H9 (cell line): ENCODE measurements at regions not wholly inside any gene's neighbourhood (a gene's known extent, or its start where the extent isn't known, plus 50 kb on each side); places are given as distances from the start of the nearest gene placed in this dataset.

Experiments used
- DNase-seq: peaks from one replicate; pipeline ENCODE4 v3.0.0-alpha.2; 2017
- H2AFZ ChIP-seq: one replicate; pipeline ENCODE4 v1.6.1; 2013; ENCODE audit warnings: mild to moderate bottlenecking, low read length, control low read depth, moderate library complexity
- H2AK5ac ChIP-seq: 2 replicates; pipeline ENCODE4 v1.6.1; 2013; ENCODE audit warnings: low read length, control low read depth, mixed read lengths; ENCODE audit not compliant: insufficient read length
- H2BK120ac ChIP-seq: one replicate; pipeline ENCODE4 v1.6.1; 2013; ENCODE audit warnings: low read depth, mild to moderate bottlenecking, low read length, control low read depth, inconsistent platforms; ENCODE audit not compliant: poor library complexity, severe bottlenecking
- H2BK12ac ChIP-seq: 2 replicates; pipeline ENCODE4 v1.6.1; 2013; ENCODE audit warnings: low read length, control low read depth, mixed read lengths, low read depth; ENCODE audit not compliant: insufficient read length
- H2BK15ac ChIP-seq: 2 replicates; pipeline ENCODE4 v1.6.1; 2013; ENCODE audit warnings: low read depth, low read length, control low read depth
- H2BK20ac ChIP-seq: one replicate; pipeline ENCODE4 v1.6.1; 2013; ENCODE audit warnings: low read depth, mild to moderate bottlenecking, low read length, control low read depth, inconsistent platforms; ENCODE audit not compliant: poor library complexity, severe bottlenecking
- H2BK5ac ChIP-seq: 2 replicates; pipeline ENCODE4 v1.6.1; 2013; ENCODE audit warnings: low read length, control low read depth, mixed read lengths; ENCODE audit not compliant: insufficient read length
- H3K14ac ChIP-seq: 2 replicates; pipeline ENCODE4 v1.6.1; 2013; ENCODE audit warnings: low read length, control low read depth; ENCODE audit not compliant: insufficient read depth
- H3K18ac ChIP-seq: 2 replicates; pipeline ENCODE4 v1.6.1; 2013; ENCODE audit warnings: low read depth, mild to moderate bottlenecking, mixed read lengths, low read length, control low read depth; ENCODE audit not compliant: insufficient read length
- H3K23ac ChIP-seq: 2 replicates; pipeline ENCODE4 v1.6.1; 2013; ENCODE audit warnings: low read length, control low read depth, mixed read lengths, low read depth; ENCODE audit not compliant: insufficient read length
- H3K23me2 ChIP-seq: 2 replicates; pipeline ENCODE4 v1.6.1; 2013; ENCODE audit warnings: low read depth, mild to moderate bottlenecking, mixed read lengths, low read length, control low read depth; ENCODE audit not compliant: insufficient read length, poor library complexity, severe bottlenecking
- H3K27ac ChIP-seq: 2 replicates; pipeline ENCODE4 v1.5.1; 2013; ENCODE audit warnings: low read length, control low read depth, mixed read lengths, low read depth; ENCODE audit not compliant: insufficient read length
- H3K27me3 ChIP-seq: 2 replicates; pipeline ENCODE4 v1.6.1; 2013; ENCODE audit warnings: low read length, control low read depth, inconsistent platforms; ENCODE audit not compliant: insufficient read depth
- H3K4ac ChIP-seq: 2 replicates; pipeline ENCODE4 v1.6.1; 2013; ENCODE audit warnings: low read depth, mild to moderate bottlenecking, control low read depth, inconsistent platforms, low read length, moderate library complexity
- H3K4me1 ChIP-seq: 2 replicates; pipeline ENCODE4 v1.6.1; 2013; ENCODE audit warnings: low read length, control low read depth, inconsistent platforms; ENCODE audit not compliant: insufficient read depth
- H3K4me2 ChIP-seq: 2 replicates; pipeline ENCODE4 v1.6.1; 2013; ENCODE audit warnings: low read length, control low read depth, mixed read lengths; ENCODE audit not compliant: insufficient read length, insufficient read depth
- H3K56ac ChIP-seq: 2 replicates; pipeline ENCODE4 v1.6.1; 2013; ENCODE audit warnings: low read depth, mild to moderate bottlenecking, mixed read lengths, low read length, control low read depth; ENCODE audit not compliant: insufficient read length
- H3K79me1 ChIP-seq: 2 replicates; pipeline ENCODE4 v1.6.1; 2013; ENCODE audit warnings: low read depth, mild to moderate bottlenecking, moderate library complexity, low read length, control low read depth, inconsistent platforms; ENCODE audit not compliant: insufficient read depth, poor library complexity, severe bottlenecking
- H3K79me2 ChIP-seq: 2 replicates; pipeline ENCODE4 v1.6.1; 2013; ENCODE audit warnings: low read length, control low read depth, inconsistent platforms; ENCODE audit not compliant: insufficient read depth
- H3K9ac ChIP-seq: 2 replicates; pipeline ENCODE4 v1.6.1; 2013; ENCODE audit warnings: low read length, control low read depth, mixed read lengths; ENCODE audit not compliant: insufficient read length; ENCODE audit errors: extremely low read depth
- H3K9me3 ChIP-seq: one replicate; pipeline ENCODE4 v1.6.1; 2013; ENCODE audit warnings: low read depth, low read length, inconsistent platforms; ENCODE audit not compliant: control insufficient read depth
- H3T11ph ChIP-seq: one replicate; pipeline ENCODE4 v1.6.1; 2013; ENCODE audit warnings: mild to moderate bottlenecking, low read length, control low read depth, inconsistent platforms
- H4K20me1 ChIP-seq: one replicate; pipeline ENCODE4 v1.6.1; 2013; ENCODE audit not compliant: control insufficient read depth, insufficient read length, insufficient read depth
- H4K5ac ChIP-seq: 2 replicates; pipeline ENCODE4 v1.6.1; 2013; ENCODE audit warnings: low read depth, mild to moderate bottlenecking, mixed read lengths, low read length, control low read depth; ENCODE audit not compliant: insufficient read length
- H4K8ac ChIP-seq: replicated peaks from 2 replicates; pipeline ENCODE4 v1.6.1; 2013; ENCODE audit warnings: low read length, control low read depth, mixed read lengths, low read depth; ENCODE audit not compliant: insufficient read length
- H4K91ac ChIP-seq: 2 replicates; pipeline ENCODE4 v1.6.1; 2013; ENCODE audit warnings: low read depth, mild to moderate bottlenecking, moderate library complexity, mixed read lengths, low read length, control low read depth; ENCODE audit not compliant: insufficient read length
- H3K27ac Mint-ChIP-seq, 3 experiments: 2 replicates in 2 of 3; 3 replicates in 1 of 3; pipeline ENCODE4 v1.8.0; 2020 to 2021; ENCODE audit warnings: mixed read lengths in 3 of 3, mild to moderate bottlenecking in 1 of 3, moderate library complexity in 1 of 3
- H3K27me3 Mint-ChIP-seq: 2 replicates; pipeline ENCODE4 v1.8.0; 2021; ENCODE audit warnings: low read depth, mild to moderate bottlenecking, moderate library complexity, mixed read lengths
- H3K36me3 Mint-ChIP-seq, 3 experiments: 2 replicates in 2 of 3; 3 replicates in 1 of 3; pipeline ENCODE4 v1.8.0; 2020 to 2021; ENCODE audit warnings: low read depth in 3 of 3, mixed read lengths in 3 of 3; ENCODE audit not compliant: insufficient read depth in 1 of 3
- H3K4me1 Mint-ChIP-seq, 2 experiments: 2 replicates each; pipeline ENCODE4 v1.8.0; 2020; ENCODE audit warnings: mixed read lengths in 2 of 2
- H3K4me3 Mint-ChIP-seq, 2 experiments: 2 replicates in 1 of 2; 3 replicates in 1 of 2; pipeline ENCODE4 v1.8.0; 2020 to 2021; ENCODE audit warnings: mild to moderate bottlenecking in 2 of 2, mixed read lengths in 2 of 2, moderate library complexity in 1 of 2
- H3K9me3 Mint-ChIP-seq, 2 experiments: 2 replicates in 1 of 2; 3 replicates in 1 of 2; pipeline ENCODE4 v1.8.0; 2020; ENCODE audit warnings: mild to moderate bottlenecking in 2 of 2, mixed read lengths in 2 of 2, moderate library complexity in 1 of 2
- WGBS: extraction: QIAGEN DNeasy Blood & Tissue Kit; methylation state at CpG from one replicate; pipeline ENCODE4 v1.1.7; 2013; ENCODE audit warnings: missing lambda C conversion rate, low lambda C conversion rate, mixed read lengths; ENCODE audit not compliant: insufficient read length; ENCODE audit errors: extremely low coverage; 5-methylcytosine and 5-hydroxymethylcytosine counted together
- TF ChIP-seq, protein P1 (sequence below): fragments of 200-600 bp; sonication (generic); conservative IDR thresholded peaks from 3 replicates; pipeline ENCODE4 v1.8.0; 2021; ENCODE audit warnings: antibody characterized with exemption, mild to moderate bottlenecking

GRCh38 chr18:77486985-77487384, 237.3 kb downstream of the GALR1 start:
- Histone ChIP-seq H3K18ac (no peak overlapping the region), H3K23me2 (no peaks in the 10 kb centered on the region), H3K9me3 (no peaks in the 10 kb centered on the region), H2AK5ac (no peak overlapping the region), H2BK5ac (no peak overlapping the region), H2BK12ac (no peak overlapping the region), H3K79me1 (no peaks in the 10 kb centered on the region), H3T11ph (no peak overlapping the region), H3K23ac (no peak overlapping the region), H3K4ac (no peak overlapping the region), H2BK120ac (no peak overlapping the region), H3K14ac (no peak overlapping the region), H3K4me1 (no peaks in the 10 kb centered on the region), H2BK20ac (no peak overlapping the region), H4K20me1 (no peaks in the 10 kb centered on the region), H4K91ac (no peak overlapping the region), H3K4me2 (no peak overlapping the region), H3K27me3 (no peaks in the 10 kb centered on the region), H3K56ac (no peak overlapping the region), H4K5ac (no peak overlapping the region), H3K9ac (no peak overlapping the region), H2AFZ (no peak overlapping the region), H2BK15ac (no peak overlapping the region), H3K79me2 (no peaks in the 10 kb centered on the region; the same call in 1 of the 2 replicates), H4K8ac (no peak overlapping the region), H3K27ac (no peak overlapping the region)
- Mint-ChIP-seq H3K4me3 (no peak overlapping the region), H3K27ac (no peak overlapping the region), H3K36me3 (peaks cover 3 to 7% (median 4%) of the 10 kb centered on the region in 3 experiments; a peak in 5 of 7 replicates), H3K4me1 (peaks cover 0 to 2% of the 10 kb centered on the region in 2 experiments; a peak in 2 of 4 replicates), H3K9me3 (no peaks in the 10 kb centered on the region; a peak in 1 of 5 replicates), H3K27me3 (no peaks in the 10 kb centered on the region)
- WGBS: no CpG with 5 or more reads among the region's 3 CpGs
- TF ChIP-seq, protein P1, sequence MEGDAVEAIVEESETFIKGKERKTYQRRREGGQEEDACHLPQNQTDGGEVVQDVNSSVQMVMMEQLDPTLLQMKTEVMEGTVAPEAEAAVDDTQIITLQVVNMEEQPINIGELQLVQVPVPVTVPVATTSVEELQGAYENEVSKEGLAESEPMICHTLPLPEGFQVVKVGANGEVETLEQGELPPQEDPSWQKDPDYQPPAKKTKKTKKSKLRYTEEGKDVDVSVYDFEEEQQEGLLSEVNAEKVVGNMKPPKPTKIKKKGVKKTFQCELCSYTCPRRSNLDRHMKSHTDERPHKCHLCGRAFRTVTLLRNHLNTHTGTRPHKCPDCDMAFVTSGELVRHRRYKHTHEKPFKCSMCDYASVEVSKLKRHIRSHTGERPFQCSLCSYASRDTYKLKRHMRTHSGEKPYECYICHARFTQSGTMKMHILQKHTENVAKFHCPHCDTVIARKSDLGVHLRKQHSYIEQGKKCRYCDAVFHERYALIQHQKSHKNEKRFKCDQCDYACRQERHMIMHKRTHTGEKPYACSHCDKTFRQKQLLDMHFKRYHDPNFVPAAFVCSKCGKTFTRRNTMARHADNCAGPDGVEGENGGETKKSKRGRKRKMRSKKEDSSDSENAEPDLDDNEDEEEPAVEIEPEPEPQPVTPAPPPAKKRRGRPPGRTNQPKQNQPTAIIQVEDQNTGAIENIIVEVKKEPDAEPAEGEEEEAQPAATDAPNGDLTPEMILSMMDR: no peak
- DNase-seq: no peak
